Peyer's patch (tissue), 4 donors: ENCODE measurements at regions not wholly inside any gene's neighbourhood (a gene's known extent, or its start where the extent isn't known, plus 50 kb on each side); places are given as distances from the start of the nearest gene placed in this dataset.

Experiments
- CTCF ChIP-seq, 6 experiments: fragments of 450-650 bp in 4 of 6; fragments of 200-600 bp in 2 of 6; sonication (generic) in 1 of 6; IDR thresholded peaks; one replicate each; pipeline ENCODE4 v1.5.1; 2017 to 2019; ENCODE audit warnings: antibody characterized with exemption in 6 of 6, mild to moderate bottlenecking in 3 of 6, moderate library complexity in 1 of 6
- POLR2A ChIP-seq, 2 donors: fragments of 450-650 bp; IDR thresholded peaks; one replicate each; pipeline ENCODE4 v1.5.1; 2017; ENCODE audit warnings: antibody characterized with exemption in 2 of 2, mild to moderate bottlenecking in 2 of 2, moderate library complexity in 2 of 2

DNA sequence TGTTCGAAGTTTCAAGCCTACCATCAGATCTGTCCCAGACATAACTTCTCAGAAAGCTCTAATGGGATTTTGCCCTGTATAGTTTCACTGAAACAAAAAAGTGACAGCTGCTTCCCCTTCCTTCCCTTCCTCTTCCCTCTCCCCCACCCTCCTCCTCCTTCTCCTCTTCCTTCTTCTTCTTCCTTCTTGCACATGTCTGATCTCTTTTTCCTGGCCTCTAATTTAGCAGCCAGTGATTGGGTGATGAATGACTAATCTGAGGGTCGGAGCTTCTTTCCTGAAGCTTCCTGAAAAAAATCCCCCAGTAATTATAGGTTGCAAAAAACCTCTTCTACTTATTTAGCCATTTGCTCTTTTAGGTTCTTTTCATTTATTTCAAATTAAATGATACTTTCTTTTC is 168.7 kb downstream of the POTEB3 start:
- TF ChIP-seq CTCF (IDR thresholded peaks at IDR 0.05) (no peak), POLR2A (IDR thresholded peaks at IDR 0.05) (no peak)
